Spleen (tissue), 7 donors: ENCODE measurements at regions not wholly inside any gene's neighbourhood (a gene's known extent, or its start where the extent isn't known, plus 50 kb on each side); places are given as distances from the start of the nearest gene placed in this dataset.
"Not testable (repeated sequence)": the region's sequence is repeated elsewhere in the genome, so short reads cannot be mapped to it uniquely, and the experiment has no call there.

Experiments used
- CTCF ChIP-seq, 11 experiments: fragments of 200-600 bp in 7 of 11; fragments of 450-650 bp in 4 of 11; sonication (generic) in 4 of 11; IDR thresholded peaks in 8 of 11; conservative IDR thresholded peaks in 3 of 11; 1 replicate in 7 of 11; 2 replicates in 4 of 11; pipeline versions ENCODE4 v1.4.0 to v1.8.0; 2016 to 2021; ENCODE audit warnings: antibody characterized with exemption in 11 of 11, inconsistent platforms in 4 of 11, mild to moderate bottlenecking in 1 of 11
- POLR2A ChIP-seq, 3 donors: fragments of 450-650 bp; IDR thresholded peaks; one replicate each; pipeline ENCODE4 v1.5.1; 2017; ENCODE audit warnings: antibody characterized with exemption in 3 of 3, mild to moderate bottlenecking in 1 of 3
- donor health status: DM: no; HTN: no; CAD: no; lungs with moderate emphysema.
- donor health status: DM: no; HTN: no; CAD: no.
- donor health status: DM: no; HTN: no; CAD: no.

DNA sequence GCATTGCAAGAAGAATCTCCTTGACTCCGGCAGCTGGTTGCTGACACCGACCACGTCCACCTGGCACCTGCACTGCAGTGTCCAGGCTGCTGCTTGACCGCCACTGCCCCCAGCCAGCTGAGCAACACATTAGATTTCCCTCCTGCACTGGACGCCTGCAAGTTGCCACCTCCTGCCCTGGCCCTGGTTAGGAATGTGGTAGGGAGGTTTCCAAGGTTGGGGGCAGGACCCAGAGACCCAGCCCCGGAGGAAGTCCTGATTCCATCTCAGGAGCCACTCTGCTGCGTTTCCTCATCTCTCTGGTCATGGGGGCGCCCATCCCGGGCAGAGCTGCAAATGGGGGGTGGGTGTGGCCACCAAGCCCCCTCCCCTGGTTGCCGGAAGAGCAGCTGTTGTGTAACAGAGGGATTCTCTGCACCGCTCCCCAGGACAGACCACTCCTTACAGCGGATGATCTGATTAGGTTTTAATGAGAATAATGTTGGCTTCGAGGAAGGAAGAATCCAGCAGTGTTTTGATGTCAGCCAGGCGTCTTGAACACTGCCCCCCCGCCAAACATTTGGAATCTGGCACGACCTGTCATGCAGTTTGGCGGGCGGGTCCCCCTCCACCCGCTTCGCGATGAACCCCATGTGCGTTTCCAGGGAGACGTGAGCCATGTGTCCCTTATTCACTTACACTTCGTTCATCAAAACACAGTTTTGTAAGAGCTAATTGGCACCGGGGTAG, 205.1 kb downstream of the NPIPB11 start:
- TF ChIP-seq CTCF (IDR thresholded peaks at IDR 0.05 in 8 of 11, conservative IDR thresholded peaks at IDR 0.05 in 3 of 11); POLR2A (IDR thresholded peaks at IDR 0.05): not testable (repeated sequence)
